22Rv1 (cell line): ENCODE measurements at regions not wholly inside any gene's neighbourhood (a gene's known extent, or its start where the extent isn't known, plus 50 kb on each side); places are given as distances from the start of the nearest gene placed in this dataset.

ENCODE experiments used
- H3K27ac ChIP-seq: fragments of 450-650 bp; 2 replicates; pipeline ENCODE4 v1.5.1; 2017
- CTCF ChIP-seq: fragments of 450-650 bp; IDR thresholded peaks from 2 replicates; pipeline ENCODE4 v1.5.1; 2017; ENCODE audit warnings: mild to moderate bottlenecking
- ZFX ChIP-seq: fragments of 450-650 bp; IDR thresholded peaks from 2 replicates; pipeline ENCODE4 v1.6.1; 2017; ENCODE audit warnings: antibody characterized with exemption, borderline replicate concordance

- TF ChIP-seq CTCF = no peak
- TF ChIP-seq ZFX = no peak
- no peak overlapping the region for H3K27ac ChIP-seq
These were observed 186.4 kb downstream of the CAAP1 start for GRCh38 chr9:26706223-26706622.

GRCh38 chr9:26695298-26695622 lies 197.3 kb downstream of the CAAP1 start:
- TF ChIP-seq CTCF = no peak
- TF ChIP-seq ZFX = no peak

GRCh38 chr9:26694381-26695297 lies 198.0 kb downstream of the CAAP1 start:
- TF ChIP-seq CTCF (no peak), ZFX (no peak)

More at GRCh38 chr9:26695298-26695622, 197.3 kb downstream of the CAAP1 start:
- H3K27ac ChIP-seq = no peak overlapping the region

GRCh38 chr9:26689041-26689440 lies 203.6 kb downstream of the CAAP1 start:
- TF ChIP-seq ZFX = no peak
- TF ChIP-seq CTCF = no peak
- H3K27ac ChIP-seq = no peak overlapping the region

More at GRCh38 chr9:26694381-26695297, 198.0 kb downstream of the CAAP1 start:
- no peak overlapping the region for H3K27ac ChIP-seq

GRCh38 chr9:26687421-26687820 lies 205.2 kb downstream of the CAAP1 start:
- TF ChIP-seq ZFX (no peak), CTCF (no peak)
- H3K27ac ChIP-seq = no peak overlapping the region

- no peak overlapping the region for H3K27ac ChIP-seq
- TF ChIP-seq ZFX (no peak), CTCF (no peak)
These were observed 206.8 kb downstream of the CAAP1 start for GRCh38 chr9:26685818-26686217.

- TF ChIP-seq CTCF (no peak), ZFX (no peak)
- H3K27ac ChIP-seq = no peak overlapping the region
These were observed 208.6 kb downstream of the CAAP1 start for GRCh38 chr9:26684029-26684428.
